ENCODE measurements at regions not wholly inside any gene's neighbourhood (a gene's known extent, or its start where the extent isn't known, plus 50 kb on each side); places are given as distances from the start of the nearest gene placed in this dataset.

- TF ChIP-seq ZNF462 (CRISPR knock-in tag; IDR thresholded peaks at IDR 0.05), result no peak
- no peak for TF ChIP-seq REST (IDR thresholded peaks at IDR 0.05; ENCODE audit: unreplicated experiment)
Measured at GRCh38 chr2:205872716-205873115, 190.4 kb downstream of the NRP2 start (continued).

GRCh38 chr2:205869439-205869838 lies 187.1 kb downstream of the NRP2 start:
- H3K79me2 ChIP-seq (replicated peaks; ENCODE audit: insufficient read depth), result no peaks in the 10 kb centered on the region
- Mint-ChIP-seq H3K27ac (no peak overlapping the region), H3K36me3 (ENCODE audit: low read depth) (peaks cover 9% of the 10 kb centered on the region; the same call in 2 of the 3 replicates), H3K4me3 (no peak overlapping the region), H3K9me3 (peaks cover 7% of the 10 kb centered on the region), H3K27me3 (ENCODE audit: insufficient read depth, low read depth, poor library complexity) (peaks cover 5% of the 10 kb centered on the region), H3K4me1 (peaks cover 4% of the 10 kb centered on the region; the same call in 2 of the 3 replicates)
- H3K36me3 ChIP-seq (ENCODE audit: insufficient read depth), result no peaks in the 10 kb centered on the region
- no peak overlapping the region for H2AFZ ChIP-seq
- H3F3A ChIP-seq (replicated peaks; ENCODE audit: low read depth), result no peaks in the 10 kb centered on the region
- no peak overlapping the region for H3K4me3 ChIP-seq
- no peaks in the 10 kb centered on the region for H3K27me3 ChIP-seq (ENCODE audit: insufficient read depth)
- H3K27ac ChIP-seq (ENCODE audit: low read depth), result no peak overlapping the region
- DNase-seq (ENCODE audit: low spot score), result no peak
- no peak for ATAC-seq
- no peak overlapping the region for H3K4me2 ChIP-seq
- no peaks in the 10 kb centered on the region for H4K20me1 ChIP-seq (replicated peaks; ENCODE audit: insufficient read depth)
- peaks cover 19% of the 10 kb centered on the region; the same call in 1 of the 2 replicates for H3K9me2 ChIP-seq (ENCODE audit: insufficient read depth)
- H3K4me1 ChIP-seq (ENCODE audit: insufficient read depth), result no peaks in the 10 kb centered on the region
- TF ChIP-seq REST (IDR thresholded peaks at IDR 0.05; ENCODE audit: unreplicated experiment) (no peak), EZH2phosphoT487 (IDR thresholded peaks at IDR 0.05; ENCODE audit: unreplicated experiment) (no peak), STAT1 (IDR thresholded peaks at IDR 0.05; ENCODE audit: unreplicated experiment) (no peak), JUNB (IDR thresholded peaks at IDR 0.05; ENCODE audit: unreplicated experiment) (no peak), ETS1 (IDR thresholded peaks at IDR 0.05) (no peak), EZH2 (IDR thresholded peaks at IDR 0.05; ENCODE audit: low read depth, unreplicated experiment) (no peak), ZNF114 (CRISPR knock-in tag; IDR thresholded peaks at IDR 0.05) (no peak)

Data from GM23338 (cell line).